Erythroblast (primary cell): ENCODE measurements at regions not wholly inside any gene's neighbourhood (a gene's known extent, or its start where the extent isn't known, plus 50 kb on each side); places are given as distances from the start of the nearest gene placed in this dataset.

ENCODE experiments used
- GATA1 ChIP-seq: IDR thresholded peaks from 2 replicates; pipeline ENCODE4 v1.6.1; 2011; ENCODE audit warnings: low read depth, mild to moderate bottlenecking, control low read depth, low read length, moderate library complexity
- POLR2A ChIP-seq: IDR thresholded peaks from 2 replicates; pipeline ENCODE4 v1.6.1; 2011; ENCODE audit warnings: mild to moderate bottlenecking, low read length

DNA sequence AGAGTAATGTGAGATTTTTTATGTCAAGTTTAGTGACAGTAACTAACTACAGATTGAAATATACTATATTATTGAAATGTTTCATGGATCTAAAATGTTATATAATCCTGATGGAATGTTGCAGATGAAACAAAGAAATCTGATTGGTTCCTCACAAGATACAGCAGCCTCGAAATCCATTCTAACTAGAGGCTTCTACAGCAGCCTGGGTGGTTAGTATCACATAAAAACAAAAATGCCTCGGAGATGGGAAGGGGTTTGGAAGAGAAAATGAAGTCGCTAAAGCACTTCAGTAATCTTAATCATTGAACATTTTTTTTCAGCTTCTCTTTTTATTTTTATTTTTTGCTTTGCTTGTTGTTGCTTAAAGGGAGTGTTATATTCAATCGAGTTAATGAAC lies 75.2 kb downstream of the TANC2 start:
- TF ChIP-seq POLR2A (no peak), GATA1 (no peak)
